ENCODE measurements at regions not wholly inside any gene's neighbourhood (a gene's known extent, or its start where the extent isn't known, plus 50 kb on each side); places are given as distances from the start of the nearest gene placed in this dataset.

DNA sequence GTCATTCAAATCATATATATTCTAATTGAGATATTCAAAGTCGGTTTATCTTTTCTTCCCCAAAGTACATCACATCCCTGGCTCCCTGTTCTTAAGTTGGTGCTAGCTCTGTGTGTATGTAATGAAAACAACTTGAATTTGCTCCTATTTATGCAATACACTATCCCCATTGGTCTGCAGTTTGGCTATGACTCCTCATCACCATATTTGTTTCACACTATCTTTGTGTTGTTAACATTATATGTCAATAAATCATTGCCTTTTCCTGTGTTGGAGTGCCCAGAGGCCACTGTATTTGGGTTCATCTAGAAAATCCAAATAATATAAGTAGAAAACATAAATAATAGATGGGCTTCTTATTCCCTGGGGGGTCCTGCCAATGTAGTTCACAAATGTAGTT is 306.6 kb upstream of the TENM4 start:
- Mint-ChIP-seq H3K9me3 (ENCODE audit: low read depth) (peaks cover 6% of the 10 kb centered on the region), H3K4me3 (no peak overlapping the region), H3K27ac (no peak overlapping the region), H3K27me3 (no peaks in the 10 kb centered on the region), H3K4me1 (no peaks in the 10 kb centered on the region), H3K36me3 (no peaks in the 10 kb centered on the region)
- DNase-seq (no peak), ATAC-seq (no peak)
- CTCF ChIA-PET, result no interaction called here

- no peaks in the 10 kb centered on the region for H3K27me3 Mint-ChIP-seq
- H3K4me1 Mint-ChIP-seq, result no peaks in the 10 kb centered on the region
- no peak for ATAC-seq
- DNase-seq, result no peak
- peaks cover 2% of the 10 kb centered on the region for H3K9me3 Mint-ChIP-seq (ENCODE audit: low read depth)
- no peaks in the 10 kb centered on the region for H3K36me3 Mint-ChIP-seq
- CTCF ChIA-PET, result no interaction called here
- H3K4me3 Mint-ChIP-seq, result no peak overlapping the region
- H3K27ac Mint-ChIP-seq, result no peak overlapping the region
Observed at GRCh38 chr11:79744941-79745340, 304.1 kb upstream of the TENM4 start.

- H3K27ac Mint-ChIP-seq, result no peak overlapping the region
- CTCF ChIA-PET, result no interaction called here
- DNase-seq, result no peak
Observed at GRCh38 chr11:79742176-79742575, 301.3 kb upstream of the TENM4 start.

DNA sequence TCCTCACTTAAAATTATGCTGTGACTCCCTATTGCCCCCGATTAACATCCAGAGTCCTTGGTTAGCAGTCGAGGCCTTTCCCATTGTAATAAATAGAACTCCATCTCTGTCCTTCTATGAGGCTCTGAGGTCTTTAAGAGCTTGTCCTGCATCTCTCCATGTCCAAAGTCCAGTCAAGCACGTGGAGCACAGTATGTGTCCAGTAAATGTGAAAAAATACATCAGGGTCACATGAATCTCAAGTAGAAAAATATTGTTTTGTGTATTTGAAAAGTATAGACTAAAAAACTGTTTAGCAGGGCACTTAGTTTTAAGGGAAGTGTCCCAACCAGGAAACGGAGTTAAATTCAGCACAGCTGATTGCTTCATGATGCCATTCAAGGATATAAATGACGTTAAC is 298.8 kb upstream of the TENM4 start:
- H3K36me3 Mint-ChIP-seq, result no peaks in the 10 kb centered on the region
- DNase-seq (no peak), ATAC-seq (no peak)
- H3K4me1 Mint-ChIP-seq, result no peaks in the 10 kb centered on the region
- no peak overlapping the region for H3K4me3 Mint-ChIP-seq
- H3K27ac Mint-ChIP-seq, result no peak overlapping the region
- peaks cover 8% of the 10 kb centered on the region for H3K9me3 Mint-ChIP-seq (ENCODE audit: low read depth)
- CTCF ChIA-PET, result no interaction called here
- H3K27me3 Mint-ChIP-seq, result no peaks in the 10 kb centered on the region

More at GRCh38 chr11:79742176-79742575, 301.3 kb upstream of the TENM4 start:
- H3K36me3 Mint-ChIP-seq, result no peaks in the 10 kb centered on the region
- H3K4me1 Mint-ChIP-seq, result no peaks in the 10 kb centered on the region
- H3K9me3 Mint-ChIP-seq (ENCODE audit: low read depth), result peaks cover 6% of the 10 kb centered on the region
- no peak for ATAC-seq
- H3K27me3 Mint-ChIP-seq, result no peaks in the 10 kb centered on the region
- no peak overlapping the region for H3K4me3 Mint-ChIP-seq

DNA sequence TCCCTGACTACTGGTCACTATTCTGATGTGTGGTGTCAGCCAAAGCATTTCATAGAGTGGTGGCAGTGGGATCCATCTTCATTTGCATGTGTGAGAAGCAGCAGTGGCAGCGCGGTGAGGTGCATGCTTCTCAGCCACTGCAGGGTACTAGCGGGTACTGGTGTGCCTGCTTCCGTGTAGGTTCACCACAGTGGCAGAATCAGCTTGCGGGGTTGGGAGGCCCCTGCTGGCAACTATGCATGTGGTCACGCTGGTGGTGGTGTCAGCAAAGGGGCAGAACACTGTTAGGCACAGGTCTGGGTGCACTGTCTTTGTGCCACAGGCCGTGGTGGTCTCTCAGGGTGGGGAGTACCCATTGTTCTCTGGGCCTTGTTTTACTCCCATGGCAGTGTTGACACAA is 286.4 kb upstream of the TENM4 start:
- no peak for DNase-seq
- H3K9me3 Mint-ChIP-seq (ENCODE audit: low read depth), result peaks cover 13% of the 10 kb centered on the region
- no peaks in the 10 kb centered on the region for H3K36me3 Mint-ChIP-seq
- H3K27ac Mint-ChIP-seq, result no peak overlapping the region
- ATAC-seq, result no peak
- H3K27me3 Mint-ChIP-seq, result no peaks in the 10 kb centered on the region
- no peaks in the 10 kb centered on the region for H3K4me1 Mint-ChIP-seq
- H3K4me3 Mint-ChIP-seq, result no peak overlapping the region
- CTCF ChIA-PET, result no interaction called here

DNA sequence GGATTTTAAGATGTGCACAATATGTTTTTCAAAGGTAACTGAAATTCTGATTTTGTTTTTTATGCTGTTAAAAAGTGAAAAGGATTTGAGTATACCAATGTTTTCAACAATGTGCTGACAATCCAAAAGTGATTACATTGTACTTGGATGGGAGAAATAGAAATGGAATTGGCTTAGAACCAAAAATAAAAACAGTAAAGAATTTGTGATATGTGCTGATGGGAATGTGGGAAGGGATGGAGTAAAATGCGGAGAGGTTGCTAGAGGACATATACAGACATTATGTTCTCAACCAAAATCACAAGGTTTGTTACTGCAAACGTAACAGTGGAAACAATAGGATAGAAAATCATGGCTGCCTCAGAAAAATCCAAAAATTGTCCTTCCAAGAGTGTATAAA is 279.3 kb upstream of the TENM4 start:
- CTCF ChIA-PET, result no interaction called here
- DNase-seq, result no peak
- no peaks in the 10 kb centered on the region for H3K36me3 Mint-ChIP-seq
- H3K27ac Mint-ChIP-seq, result no peak overlapping the region
- no peaks in the 10 kb centered on the region for H3K27me3 Mint-ChIP-seq
- H3K4me1 Mint-ChIP-seq, result no peaks in the 10 kb centered on the region
- no peak overlapping the region for H3K4me3 Mint-ChIP-seq
- ATAC-seq, result no peak
- peaks cover 15% of the 10 kb centered on the region for H3K9me3 Mint-ChIP-seq (ENCODE audit: low read depth)

GRCh38 chr11:79708319-79708932 is 267.6 kb upstream of the TENM4 start:
- CTCF ChIA-PET, result no interaction called here
- H3K9me3 Mint-ChIP-seq (ENCODE audit: low read depth), result peaks cover 9% of the 10 kb centered on the region
- H3K4me3 Mint-ChIP-seq, result no peak overlapping the region
- no peaks in the 10 kb centered on the region for H3K27me3 Mint-ChIP-seq
- no peak overlapping the region for H3K27ac Mint-ChIP-seq
- DNase-seq (no peak), ATAC-seq (no peak)
- H3K36me3 Mint-ChIP-seq, result no peaks in the 10 kb centered on the region
- no peaks in the 10 kb centered on the region for H3K4me1 Mint-ChIP-seq

GRCh38 chr11:79705648-79706047 is 264.8 kb upstream of the TENM4 start:
- DNase-seq, result no peak
- H3K36me3 Mint-ChIP-seq, result no peaks in the 10 kb centered on the region
- H3K4me1 Mint-ChIP-seq, result no peaks in the 10 kb centered on the region

GRCh38 chr11:79702303-79702702 is 261.5 kb upstream of the TENM4 start:
- Mint-ChIP-seq H3K36me3 (no peaks in the 10 kb centered on the region), H3K27ac (no peak overlapping the region), H3K9me3 (ENCODE audit: low read depth) (peaks cover 14% of the 10 kb centered on the region), H3K4me1 (no peaks in the 10 kb centered on the region), H3K4me3 (no peak overlapping the region), H3K27me3 (no peaks in the 10 kb centered on the region)
- no peak for DNase-seq
- no peak for ATAC-seq
- CTCF ChIA-PET, result no interaction called here

More at GRCh38 chr11:79705648-79706047, 264.8 kb upstream of the TENM4 start:
- Mint-ChIP-seq H3K4me3 (no peak overlapping the region), H3K27ac (no peak overlapping the region), H3K27me3 (no peaks in the 10 kb centered on the region), H3K9me3 (ENCODE audit: low read depth) (peaks cover 14% of the 10 kb centered on the region)
- CTCF ChIA-PET, result no interaction called here
- ATAC-seq, result no peak

DNA sequence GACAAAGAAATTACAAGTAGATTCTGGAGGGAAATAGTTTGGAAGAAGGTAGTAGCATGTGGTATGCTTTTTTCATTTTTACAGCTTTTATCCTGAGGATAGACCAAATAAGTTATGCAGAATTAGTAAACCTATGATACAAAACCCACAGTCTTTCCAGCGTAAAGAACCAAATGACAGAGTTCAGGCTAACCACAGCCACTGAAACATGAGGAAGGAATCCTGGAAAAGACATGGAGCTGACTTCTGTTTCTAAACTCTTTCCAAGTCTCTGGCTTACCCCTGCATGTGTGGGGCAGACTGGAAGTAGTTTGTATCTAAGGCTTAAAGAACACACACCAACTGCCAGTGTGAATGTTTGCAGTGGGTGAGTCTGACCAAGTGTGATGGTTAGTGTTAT is 258.4 kb upstream of the TENM4 start:
- Mint-ChIP-seq H3K9me3 (ENCODE audit: low read depth) (peaks cover 11% of the 10 kb centered on the region), H3K36me3 (no peaks in the 10 kb centered on the region), H3K4me3 (no peak overlapping the region), H3K27me3 (no peaks in the 10 kb centered on the region), H3K27ac (no peak overlapping the region), H3K4me1 (no peaks in the 10 kb centered on the region)
- DNase-seq (no peak), ATAC-seq (no peak)
- CTCF ChIA-PET, result no interaction called here

DNA sequence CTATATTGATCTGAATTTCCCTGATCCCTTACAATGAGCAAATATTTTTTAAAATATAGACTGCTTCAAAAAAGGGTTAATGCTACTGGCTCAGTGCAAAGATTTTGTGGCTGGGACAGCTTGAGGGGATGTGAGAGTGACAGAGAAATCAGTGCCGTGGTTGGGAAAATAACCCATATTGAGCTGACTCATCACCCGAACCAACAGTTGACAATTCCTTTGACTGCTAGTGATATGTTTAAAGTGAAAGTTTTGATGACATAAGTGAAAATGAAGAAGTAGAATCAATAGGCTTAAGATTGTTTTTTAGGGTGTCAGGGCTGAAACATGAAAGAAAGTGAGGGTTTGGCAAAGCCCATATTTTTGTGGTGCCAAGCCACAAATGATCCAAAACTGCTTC is 257.1 kb upstream of the TENM4 start:
- Mint-ChIP-seq H3K27ac (no peak overlapping the region), H3K4me1 (no peaks in the 10 kb centered on the region), H3K36me3 (no peaks in the 10 kb centered on the region), H3K27me3 (no peaks in the 10 kb centered on the region), H3K4me3 (no peak overlapping the region), H3K9me3 (ENCODE audit: low read depth) (peaks cover 7% of the 10 kb centered on the region)
- no peak for DNase-seq
- ATAC-seq, result no peak
- CTCF ChIA-PET, result no interaction called here

DNA sequence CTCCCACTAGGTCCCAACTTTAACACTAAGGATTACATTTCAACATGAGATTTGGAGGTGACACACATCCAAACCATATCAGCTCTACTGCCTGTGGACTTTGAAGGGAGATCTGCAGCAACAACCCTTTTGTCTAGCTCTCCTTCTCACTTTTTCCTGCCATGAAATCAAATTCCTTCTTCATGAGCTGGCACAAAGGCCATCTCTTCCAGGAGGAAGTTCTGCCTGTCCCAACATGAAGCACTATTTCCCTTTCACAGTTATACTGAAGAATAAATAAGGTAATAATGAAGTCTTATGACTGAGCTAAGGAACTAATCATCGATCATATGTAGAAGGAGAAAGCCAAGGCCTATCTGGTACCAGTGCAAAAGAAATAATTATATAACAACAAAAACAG is 253.5 kb upstream of the TENM4 start:
- ATAC-seq, result no peak
- CTCF ChIA-PET, result no interaction called here
- no peak for DNase-seq
- Mint-ChIP-seq H3K36me3 (no peaks in the 10 kb centered on the region), H3K4me1 (no peaks in the 10 kb centered on the region), H3K4me3 (no peak overlapping the region), H3K27ac (no peak overlapping the region), H3K27me3 (no peaks in the 10 kb centered on the region), H3K9me3 (ENCODE audit: low read depth) (peaks cover 5% of the 10 kb centered on the region)

DNA sequence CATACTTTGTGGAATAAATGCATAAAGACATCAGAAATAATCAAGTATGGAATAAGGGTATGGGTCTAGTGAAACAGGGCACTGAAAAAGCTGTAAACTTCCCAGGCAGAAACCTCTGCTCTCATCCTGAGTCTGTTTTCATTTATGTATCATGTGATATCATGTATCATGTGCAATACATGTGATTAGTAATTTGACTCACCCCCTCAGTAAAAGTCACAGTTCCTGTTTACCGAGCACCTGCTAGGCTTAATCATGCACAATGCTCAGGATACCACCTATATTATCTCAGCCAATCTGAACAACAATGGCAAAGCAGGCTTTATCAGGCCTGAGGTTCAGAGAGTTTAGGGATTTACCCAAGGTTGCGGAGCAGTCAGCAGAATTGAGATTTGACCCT is 250.6 kb upstream of the TENM4 start:
- CTCF ChIA-PET, result no interaction called here
- no peaks in the 10 kb centered on the region for H3K27me3 Mint-ChIP-seq
- no peak overlapping the region for H3K4me3 Mint-ChIP-seq
- peaks cover 5% of the 10 kb centered on the region for H3K9me3 Mint-ChIP-seq (ENCODE audit: low read depth)
- H3K4me1 Mint-ChIP-seq, result no peaks in the 10 kb centered on the region
- ATAC-seq (no peak), DNase-seq (no peak)
- H3K36me3 Mint-ChIP-seq, result no peaks in the 10 kb centered on the region
- no peak overlapping the region for H3K27ac Mint-ChIP-seq

- Mint-ChIP-seq H3K9me3 (ENCODE audit: low read depth) (peaks cover 5% of the 10 kb centered on the region), H3K27ac (no peak overlapping the region), H3K4me3 (no peak overlapping the region), H3K27me3 (no peaks in the 10 kb centered on the region), H3K36me3 (no peaks in the 10 kb centered on the region), H3K4me1 (no peaks in the 10 kb centered on the region)
- ATAC-seq, result no peak
- CTCF ChIA-PET, result no interaction called here
- no peak for DNase-seq
Observed at GRCh38 chr11:79686703-79687419, 246.0 kb upstream of the TENM4 start.

Measured in activated CD8-positive, alpha-beta memory T cell treated with anti-CD3 and anti-CD28 coated beads, Interleukin-2, amount 10 ng/mL, durations not matched to agents 7 days and 5 days (primary cell).